ENCODE measurements at regions not wholly inside any gene's neighbourhood (a gene's known extent, or its start where the extent isn't known, plus 50 kb on each side); places are given as distances from the start of the nearest gene placed in this dataset.

DNA sequence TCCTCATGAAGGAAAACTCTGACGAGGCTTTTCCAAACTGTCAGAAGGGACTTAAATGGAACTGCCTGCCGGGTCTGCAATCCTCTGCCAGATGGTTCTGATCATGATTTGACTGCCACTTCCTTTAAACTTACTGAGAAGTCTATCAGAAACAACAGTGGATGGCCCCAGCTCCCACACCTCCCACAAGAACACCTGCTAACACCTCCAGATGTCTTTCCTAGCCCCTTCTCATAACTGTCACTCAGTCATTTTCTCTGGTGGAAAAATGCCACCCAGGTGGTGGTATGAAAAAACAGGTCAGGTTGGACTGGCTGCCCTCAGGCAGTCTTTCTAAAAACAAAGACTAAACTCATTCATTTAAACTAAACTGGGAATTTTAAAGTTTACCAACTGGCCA lies 66.7 kb upstream of the ABCD3 start:
- Histone ChIP-seq H3K79me2 (ENCODE audit: insufficient read depth, low read length) (no peaks in the 10 kb centered on the region), H2AFZ (ENCODE audit: low read length) (no peak overlapping the region), H3K27ac (ENCODE audit: extremely low read length, insufficient read depth, low read length) (no peak overlapping the region), H3K27me3 (ENCODE audit: control insufficient read depth in 1 of 2, insufficient read depth in 2 of 2, low read length in 2 of 2) (no peaks in the 10 kb centered on the region), H3K9ac (ENCODE audit: insufficient read depth, low read depth, low read length) (no peak overlapping the region), H4K20me1 (ENCODE audit: insufficient read depth, low read length) (no peaks in the 10 kb centered on the region), H3K4me3 (replicated peaks in 1 of 3; ENCODE audit: insufficient read depth in 1 of 3, low read depth in 2 of 3, low read length in 3 of 3) (no peak overlapping the region), H3K4me1 (ENCODE audit: insufficient read depth, low read length) (peaks cover 71% of the 10 kb centered on the region), H3K36me3 (replicated peaks in 1 of 2; ENCODE audit: control insufficient read depth in 1 of 2, insufficient read depth in 2 of 2, low read length in 2 of 2) (no peaks in the 10 kb centered on the region), H3K4me2 (ENCODE audit: low read depth, low read length) (no peak overlapping the region), H3K9me3 (ENCODE audit: low read length) (no peaks in the 10 kb centered on the region)
- no peak for ATAC-seq
- FAIRE-seq: no peak
- ChIA-PET POLR2A (no interaction called here), CTCF (ENCODE audit: low intra/inter-chr PET ratio, low total read pairs) (no interaction called here)
- BruUV-seq (replicated peaks): no TSS peak
- no peak for DNase-seq (ENCODE audit: low spot score)
- in situ Hi-C loops (cut with HindIII; ENCODE audit: extremely low pct_ligation_motif_present, low pct_unique_long_range_greater_than_20kb) (no loop called here), intact Hi-C loops (cut with micrococcal nuclease; ENCODE audit: unreplicated experiment) (no loop called here)
- WGBS (ENCODE audit: low lambda C conversion rate): 65% methylated on average over 2 of the region's 2 CpGs
- TF ChIP-seq, protein P1, sequence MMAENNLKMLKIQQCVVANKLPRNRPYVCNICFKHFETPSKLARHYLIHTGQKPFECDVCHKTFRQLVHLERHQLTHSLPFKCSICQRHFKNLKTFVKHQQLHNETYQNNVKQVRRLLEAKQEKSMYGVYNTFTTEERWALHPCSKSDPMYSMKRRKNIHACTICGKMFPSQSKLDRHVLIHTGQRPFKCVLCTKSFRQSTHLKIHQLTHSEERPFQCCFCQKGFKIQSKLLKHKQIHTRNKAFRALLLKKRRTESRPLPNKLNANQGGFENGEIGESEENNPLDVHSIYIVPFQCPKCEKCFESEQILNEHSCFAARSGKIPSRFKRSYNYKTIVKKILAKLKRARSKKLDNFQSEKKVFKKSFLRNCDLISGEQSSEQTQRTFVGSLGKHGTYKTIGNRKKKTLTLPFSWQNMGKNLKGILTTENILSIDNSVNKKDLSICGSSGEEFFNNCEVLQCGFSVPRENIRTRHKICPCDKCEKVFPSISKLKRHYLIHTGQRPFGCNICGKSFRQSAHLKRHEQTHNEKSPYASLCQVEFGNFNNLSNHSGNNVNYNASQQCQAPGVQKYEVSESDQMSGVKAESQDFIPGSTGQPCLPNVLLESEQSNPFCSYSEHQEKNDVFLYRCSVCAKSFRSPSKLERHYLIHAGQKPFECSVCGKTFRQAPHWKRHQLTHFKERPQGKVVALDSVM (CRISPR knock-in tag; IDR thresholded peaks at IDR 0.05): no peak
- TF ChIP-seq ZNF768 (CRISPR knock-in tag; IDR thresholded peaks at IDR 0.05): no peak
- TF ChIP-seq ZEB1 (IDR thresholded peaks at IDR 0.05; ENCODE audit: insufficient replicate concordance, low read depth): no peak
- TF ChIP-seq FOSL2 (CRISPR knock-in tag; IDR thresholded peaks at IDR 0.05): no peak
- TF ChIP-seq, protein P2, sequence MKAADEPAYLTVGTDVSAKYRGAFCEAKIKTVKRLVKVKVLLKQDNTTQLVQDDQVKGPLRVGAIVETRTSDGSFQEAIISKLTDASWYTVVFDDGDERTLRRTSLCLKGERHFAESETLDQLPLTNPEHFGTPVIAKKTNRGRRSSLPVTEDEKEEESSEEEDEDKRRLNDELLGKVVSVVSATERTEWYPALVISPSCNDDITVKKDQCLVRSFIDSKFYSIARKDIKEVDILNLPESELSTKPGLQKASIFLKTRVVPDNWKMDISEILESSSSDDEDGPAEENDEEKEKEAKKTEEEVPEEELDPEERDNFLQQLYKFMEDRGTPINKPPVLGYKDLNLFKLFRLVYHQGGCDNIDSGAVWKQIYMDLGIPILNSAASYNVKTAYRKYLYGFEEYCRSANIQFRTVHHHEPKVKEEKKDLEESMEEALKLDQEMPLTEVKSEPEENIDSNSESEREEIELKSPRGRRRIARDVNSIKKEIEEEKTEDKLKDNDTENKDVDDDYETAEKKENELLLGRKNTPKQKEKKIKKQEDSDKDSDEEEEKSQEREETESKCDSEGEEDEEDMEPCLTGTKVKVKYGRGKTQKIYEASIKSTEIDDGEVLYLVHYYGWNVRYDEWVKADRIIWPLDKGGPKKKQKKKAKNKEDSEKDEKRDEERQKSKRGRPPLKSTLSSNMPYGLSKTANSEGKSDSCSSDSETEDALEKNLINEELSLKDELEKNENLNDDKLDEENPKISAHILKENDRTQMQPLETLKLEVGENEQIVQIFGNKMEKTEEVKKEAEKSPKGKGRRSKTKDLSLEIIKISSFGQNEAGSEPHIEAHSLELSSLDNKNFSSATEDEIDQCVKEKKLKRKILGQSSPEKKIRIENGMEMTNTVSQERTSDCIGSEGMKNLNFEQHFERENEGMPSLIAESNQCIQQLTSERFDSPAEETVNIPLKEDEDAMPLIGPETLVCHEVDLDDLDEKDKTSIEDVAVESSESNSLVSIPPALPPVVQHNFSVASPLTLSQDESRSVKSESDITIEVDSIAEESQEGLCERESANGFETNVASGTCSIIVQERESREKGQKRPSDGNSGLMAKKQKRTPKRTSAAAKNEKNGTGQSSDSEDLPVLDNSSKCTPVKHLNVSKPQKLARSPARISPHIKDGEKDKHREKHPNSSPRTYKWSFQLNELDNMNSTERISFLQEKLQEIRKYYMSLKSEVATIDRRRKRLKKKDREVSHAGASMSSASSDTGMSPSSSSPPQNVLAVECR (CRISPR knock-in tag; IDR thresholded peaks at IDR 0.05; ENCODE audit: borderline replicate concordance): no peak
- TF ChIP-seq ZZZ3 (CRISPR knock-in tag; IDR thresholded peaks at IDR 0.05; ENCODE audit: borderline replicate concordance): no peak

Data from HepG2 (cell line).